ENCODE measurements at regions not wholly inside any gene's neighbourhood (a gene's known extent, or its start where the extent isn't known, plus 50 kb on each side); places are given as distances from the start of the nearest gene placed in this dataset.

- Mint-ChIP-seq H3K4me1 (peaks cover 5% of the 10 kb centered on the region; the same call in 1 of the 3 replicates), H3K9me3 (peaks cover 2% of the 10 kb centered on the region; the same call in 2 of the 3 replicates), H3K27ac (no peak overlapping the region), H3K36me3 (ENCODE audit: low read depth) (no peaks in the 10 kb centered on the region; the same call in 2 of the 3 replicates), H3K4me3 (no peak overlapping the region), H3K27me3 (ENCODE audit: insufficient read depth, low read depth, poor library complexity) (peaks cover 7% of the 10 kb centered on the region)
- Histone ChIP-seq H4K20me1 (replicated peaks; ENCODE audit: insufficient read depth) (no peaks in the 10 kb centered on the region), H3K4me1 (ENCODE audit: insufficient read depth) (peaks cover 5% of the 10 kb centered on the region; the same call in 1 of the 2 replicates), H3K4me3 (no peak overlapping the region), H3K27me3 (ENCODE audit: insufficient read depth) (no peaks in the 10 kb centered on the region), H3K9me2 (ENCODE audit: insufficient read depth) (peaks cover 7% of the 10 kb centered on the region), H3K79me2 (replicated peaks; ENCODE audit: insufficient read depth) (no peaks in the 10 kb centered on the region), H2AFZ (peak overlapping the region; percentile 56; the same call in 1 of the 2 replicates), H3K36me3 (ENCODE audit: insufficient read depth) (no peaks in the 10 kb centered on the region), H3F3A (replicated peaks; ENCODE audit: low read depth) (no peaks in the 10 kb centered on the region; the same call in 1 of the 2 replicates), H3K27ac (ENCODE audit: low read depth) (no peak overlapping the region), H3K4me2 (no peak overlapping the region)
- ATAC-seq (no peak), DNase-seq (ENCODE audit: low spot score) (no peak)
- TF ChIP-seq CREB1 (CRISPR knock-in tag; IDR thresholded peaks at IDR 0.05; ENCODE audit: low read depth), result no peak
- TF ChIP-seq ETS1 (IDR thresholded peaks at IDR 0.05), result no peak
- TF ChIP-seq ZNF462 (CRISPR knock-in tag; IDR thresholded peaks at IDR 0.05), result no peak
- TF ChIP-seq ZNF114 (CRISPR knock-in tag; IDR thresholded peaks at IDR 0.05), result no peak
Observed at GRCh38 chr13:111508902-111509509, 188.6 kb downstream of the TEX29 start.

All from GM23338 (cell line).